ENCODE measurements at regions not wholly inside any gene's neighbourhood (a gene's known extent, or its start where the extent isn't known, plus 50 kb on each side); places are given as distances from the start of the nearest gene placed in this dataset.

GRCh38 chr2:59538398-59538911 is 1015.0 kb downstream of the BCL11A start:
- TF ChIP-seq, protein P1, sequence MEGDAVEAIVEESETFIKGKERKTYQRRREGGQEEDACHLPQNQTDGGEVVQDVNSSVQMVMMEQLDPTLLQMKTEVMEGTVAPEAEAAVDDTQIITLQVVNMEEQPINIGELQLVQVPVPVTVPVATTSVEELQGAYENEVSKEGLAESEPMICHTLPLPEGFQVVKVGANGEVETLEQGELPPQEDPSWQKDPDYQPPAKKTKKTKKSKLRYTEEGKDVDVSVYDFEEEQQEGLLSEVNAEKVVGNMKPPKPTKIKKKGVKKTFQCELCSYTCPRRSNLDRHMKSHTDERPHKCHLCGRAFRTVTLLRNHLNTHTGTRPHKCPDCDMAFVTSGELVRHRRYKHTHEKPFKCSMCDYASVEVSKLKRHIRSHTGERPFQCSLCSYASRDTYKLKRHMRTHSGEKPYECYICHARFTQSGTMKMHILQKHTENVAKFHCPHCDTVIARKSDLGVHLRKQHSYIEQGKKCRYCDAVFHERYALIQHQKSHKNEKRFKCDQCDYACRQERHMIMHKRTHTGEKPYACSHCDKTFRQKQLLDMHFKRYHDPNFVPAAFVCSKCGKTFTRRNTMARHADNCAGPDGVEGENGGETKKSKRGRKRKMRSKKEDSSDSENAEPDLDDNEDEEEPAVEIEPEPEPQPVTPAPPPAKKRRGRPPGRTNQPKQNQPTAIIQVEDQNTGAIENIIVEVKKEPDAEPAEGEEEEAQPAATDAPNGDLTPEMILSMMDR (IDR thresholded peaks at IDR 0.05), result no peak
- TF ChIP-seq POLR2A (IDR thresholded peaks at IDR 0.05), result no peak
